GM03348 (cell line): ENCODE measurements at regions not wholly inside any gene's neighbourhood (a gene's known extent, or its start where the extent isn't known, plus 50 kb on each side); places are given as distances from the start of the nearest gene placed in this dataset.

Experiments used
- DNase-seq: peaks from one replicate; pipeline ENCODE4 v3.0.0; 2012; ENCODE audit warnings: low spot score

- no peak for DNase-seq
These were observed 306.7 kb downstream of the EMP1 start for GRCh38 chr12:13503094-13503835.

DNA sequence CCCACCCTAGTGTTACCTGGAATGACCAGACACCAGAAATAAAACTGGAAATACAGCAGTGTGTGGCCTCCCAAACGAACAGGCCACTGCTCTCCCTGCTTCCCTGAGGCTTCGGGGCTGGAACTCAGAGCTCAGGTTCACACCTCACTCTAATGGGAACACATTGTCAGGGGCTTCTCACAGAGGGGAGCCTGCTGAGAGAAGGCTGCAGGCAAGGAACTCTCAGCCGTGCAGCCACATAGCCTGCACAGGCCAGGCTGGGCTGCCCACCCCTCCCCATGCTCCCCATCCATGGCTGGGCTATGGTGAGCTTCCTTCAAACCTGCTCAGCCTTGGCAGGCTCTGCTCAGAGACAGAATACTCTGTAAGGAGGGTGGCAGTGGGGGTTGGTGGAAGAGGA lies 302.5 kb downstream of the EMP1 start:
- DNase-seq, result no peak

DNA sequence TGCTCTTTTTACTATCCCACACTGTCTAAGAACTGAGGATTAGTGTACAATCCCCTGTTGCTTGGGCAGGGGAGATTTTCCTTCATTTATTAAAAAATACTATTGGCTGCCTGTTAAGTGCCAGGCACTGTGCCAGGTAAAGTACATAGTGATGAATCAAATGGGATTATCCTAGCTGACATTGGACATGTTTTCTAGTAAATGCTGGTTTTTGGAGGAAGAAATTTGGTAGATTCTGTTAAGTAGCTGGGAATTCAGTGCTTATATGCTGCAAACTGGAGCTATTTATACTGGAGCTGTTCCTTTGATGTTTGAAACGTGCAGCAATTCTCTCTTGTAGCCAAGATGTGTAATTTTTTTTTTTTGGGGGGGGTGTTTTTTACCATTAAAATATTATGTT lies 299.6 kb downstream of the EMP1 start:
- no peak for DNase-seq

- no peak for DNase-seq
These were observed 292.7 kb downstream of the EMP1 start for GRCh38 chr12:13489246-13489645.

DNA sequence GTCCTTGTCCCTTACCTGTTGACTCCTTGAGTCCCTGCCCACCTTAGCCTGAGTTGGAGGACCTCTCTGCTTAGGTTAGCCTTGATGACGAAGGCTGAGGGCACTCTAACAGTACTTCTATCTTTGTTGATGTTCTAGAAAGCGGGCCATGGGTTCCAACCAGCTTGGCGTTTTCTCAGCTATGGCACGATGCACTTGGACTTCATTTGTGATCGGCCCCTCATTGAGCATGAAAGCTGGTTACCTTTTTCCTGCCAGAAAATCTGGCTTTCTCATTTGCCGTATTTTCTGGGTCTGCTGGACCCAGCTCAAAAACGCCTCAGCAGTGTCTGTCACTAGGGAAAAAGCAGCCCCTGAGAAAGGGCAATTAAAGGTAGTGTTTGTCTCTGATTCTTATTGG lies 290.8 kb downstream of the EMP1 start:
- DNase-seq, result no peak

- DNase-seq, result no peak
These were observed 290.3 kb downstream of the EMP1 start for GRCh38 chr12:13486794-13487193.

DNA sequence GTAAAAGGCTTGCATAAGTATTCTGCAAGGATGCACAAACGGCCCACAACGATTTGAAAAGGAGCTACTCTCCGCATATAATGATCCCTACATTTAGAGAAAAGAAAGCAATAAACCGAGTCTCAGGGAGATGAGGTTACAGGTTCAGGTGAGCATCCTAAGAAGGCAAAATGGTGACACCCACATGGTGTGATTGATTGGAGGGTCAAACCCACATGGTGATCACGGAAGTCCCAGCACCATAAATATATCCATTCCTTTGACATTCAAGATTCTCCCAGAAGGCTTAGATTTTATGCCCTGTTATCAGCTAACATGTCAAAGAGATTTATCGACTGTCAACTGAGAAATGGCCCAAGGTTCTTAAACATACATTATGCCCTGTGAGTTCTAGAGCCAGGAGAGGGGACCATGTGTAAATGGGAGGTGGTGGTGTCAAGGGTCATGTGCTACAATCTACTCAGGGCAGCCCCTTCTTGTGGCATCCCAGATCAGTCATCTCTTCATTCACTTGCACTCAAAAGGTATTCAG lies 282.2 kb downstream of the EMP1 start:
- no peak for DNase-seq

- no peak for DNase-seq
These were observed 277.9 kb downstream of the EMP1 start for GRCh38 chr12:13474381-13474780.

DNA sequence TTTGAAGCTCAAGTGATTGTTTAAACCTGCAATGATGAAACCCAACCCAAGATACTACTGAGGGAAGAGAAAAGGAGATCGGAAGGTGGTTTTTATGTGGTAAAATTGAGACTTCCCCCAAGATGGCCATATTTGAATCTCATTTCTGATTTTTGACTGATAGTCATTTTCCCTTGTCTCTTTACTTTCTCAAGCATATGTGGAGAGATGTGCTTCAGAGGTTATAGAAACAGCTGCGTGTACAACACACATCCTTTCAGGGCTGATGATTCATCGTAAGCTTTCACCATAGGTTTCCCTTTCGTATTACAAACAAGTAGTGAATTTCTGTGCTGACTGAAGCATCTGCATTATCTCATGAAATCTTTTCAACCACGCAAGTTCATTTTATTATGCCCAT lies 276.2 kb downstream of the EMP1 start:
- DNase-seq, result no peak

DNA sequence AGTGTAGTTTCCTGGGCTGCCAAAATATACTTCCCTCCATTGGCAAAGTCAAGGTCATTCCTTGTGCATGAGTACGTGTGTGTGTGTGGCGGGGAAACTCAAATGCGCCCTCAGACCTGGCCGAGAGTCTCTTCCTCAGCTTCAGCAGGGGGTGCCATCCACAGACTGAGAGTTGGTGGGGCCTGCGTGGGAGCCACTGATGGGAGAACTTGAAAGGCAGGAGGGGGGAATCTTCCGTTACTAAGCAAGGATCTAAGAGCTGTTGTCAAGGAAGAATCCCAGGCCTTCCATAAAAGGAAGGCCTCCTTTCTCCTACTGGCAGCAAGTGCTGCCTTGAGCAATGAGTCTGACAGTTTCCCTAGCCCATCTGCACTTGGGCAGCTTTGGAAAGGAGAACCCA lies 274.9 kb downstream of the EMP1 start:
- no peak for DNase-seq

DNA sequence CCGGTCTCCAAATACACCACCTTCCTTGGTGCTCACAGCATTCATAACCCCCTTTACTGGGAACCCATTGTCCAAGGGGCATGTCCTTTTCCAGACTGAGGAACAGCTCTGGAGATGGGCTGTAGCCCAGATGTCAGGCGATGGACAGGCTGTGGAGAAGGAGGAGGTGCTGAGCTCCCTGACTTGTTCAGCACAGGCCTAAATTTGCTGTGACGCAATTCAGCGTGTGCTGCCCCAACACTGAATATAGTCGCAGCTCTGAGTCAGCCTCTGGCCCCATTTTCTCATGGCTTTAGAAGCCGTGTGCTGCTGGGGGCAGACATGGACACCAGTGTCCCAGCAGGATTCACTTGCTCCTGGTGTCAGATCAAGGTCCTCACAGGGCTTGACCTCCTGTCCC lies 269.1 kb downstream of the EMP1 start:
- DNase-seq, result peak; percentile 24

GRCh38 chr12:13463189-13463588 lies 266.7 kb downstream of the EMP1 start:
- DNase-seq, result no peak

DNA sequence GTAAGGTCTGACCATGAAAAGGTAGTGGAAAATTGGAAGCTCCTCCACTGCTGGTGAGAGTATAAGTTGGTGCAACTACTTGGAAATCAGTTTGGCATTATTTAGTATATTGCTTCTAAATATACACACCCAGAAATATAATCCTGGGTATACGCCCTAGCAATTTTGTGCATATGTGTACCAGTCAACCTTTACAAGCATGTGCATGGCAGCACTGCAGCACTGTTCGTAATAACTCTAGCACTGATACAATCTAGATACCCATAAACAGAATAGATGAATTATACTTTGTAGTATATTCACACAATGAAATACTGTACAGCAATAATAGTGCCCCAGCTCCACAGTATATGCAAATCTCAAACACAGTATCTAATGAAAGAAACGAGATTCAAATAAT lies 265.9 kb downstream of the EMP1 start:
- DNase-seq, result no peak

DNA sequence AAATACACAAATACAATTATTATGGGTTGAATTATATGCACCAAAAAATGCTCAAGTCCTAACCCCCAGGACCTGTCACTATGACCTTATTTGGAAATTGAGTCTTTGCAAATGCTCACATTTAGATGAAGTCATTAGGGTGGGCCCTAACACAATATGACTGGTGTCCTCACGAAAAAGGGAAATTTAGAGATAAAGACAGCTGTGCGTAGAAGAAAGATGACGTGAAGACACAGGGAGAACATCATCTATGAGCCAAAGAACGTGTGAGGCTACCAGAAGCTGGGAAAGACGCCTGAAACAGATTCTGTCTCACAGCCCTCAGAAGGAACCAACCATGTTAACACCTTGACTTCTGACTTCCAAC lies 259.2 kb downstream of the EMP1 start:
- no peak for DNase-seq

DNA sequence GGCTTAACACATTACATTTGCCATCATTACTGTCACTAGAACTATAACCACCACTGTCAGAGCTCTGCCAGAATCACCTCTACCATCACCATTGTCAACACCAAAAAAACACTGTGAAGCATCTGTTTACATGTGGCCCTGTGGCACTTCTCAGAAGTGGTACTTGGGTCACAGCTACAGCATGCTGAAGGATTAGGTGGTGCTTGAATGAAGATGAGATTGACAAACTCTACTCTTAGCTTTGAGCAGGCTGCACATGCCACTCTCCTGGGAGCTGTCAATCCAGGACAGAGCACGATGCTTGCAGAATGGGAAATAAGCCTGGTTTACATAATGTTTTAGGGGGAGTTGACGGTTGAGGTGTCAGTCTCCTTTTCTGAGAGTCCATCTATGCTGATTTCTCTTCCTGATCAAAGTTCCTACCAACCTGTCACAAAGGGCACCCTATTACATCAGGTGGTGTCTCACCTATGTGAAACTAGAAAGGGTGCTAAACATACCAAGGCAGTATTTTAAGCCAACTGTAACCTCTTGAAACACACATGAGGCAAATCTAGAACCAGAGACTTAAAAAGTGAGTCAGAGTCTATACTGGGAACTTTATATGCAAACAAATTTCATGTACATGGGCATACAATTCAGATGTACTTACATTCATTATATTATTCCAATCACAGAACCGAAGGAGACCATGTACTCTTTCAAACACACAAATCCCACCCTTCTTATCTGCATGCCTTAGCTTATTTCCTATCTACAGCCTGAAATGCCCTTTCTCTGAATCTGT lies 258.7 kb downstream of the EMP1 start:
- no peak for DNase-seq

GRCh38 chr12:13452955-13453570 lies 256.5 kb downstream of the EMP1 start:
- no peak for DNase-seq

DNA sequence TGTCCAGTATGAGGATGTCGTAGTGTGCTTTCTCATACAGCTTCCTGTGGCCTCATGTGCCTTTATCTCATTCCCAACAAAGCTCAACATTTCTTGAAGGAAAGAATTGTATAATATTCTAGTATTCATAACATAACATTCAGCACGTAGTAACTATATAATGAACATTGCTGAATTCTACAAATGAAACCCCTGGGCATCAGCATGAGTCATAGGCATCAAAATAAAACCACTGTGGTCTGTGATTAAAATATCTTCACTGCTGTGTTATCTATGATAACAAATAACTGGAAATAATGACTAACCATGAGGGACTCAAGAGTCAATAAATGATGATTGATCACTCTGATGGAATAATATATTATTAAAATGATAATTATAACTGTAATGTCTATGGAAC lies 255.2 kb downstream of the EMP1 start:
- no peak for DNase-seq

DNA sequence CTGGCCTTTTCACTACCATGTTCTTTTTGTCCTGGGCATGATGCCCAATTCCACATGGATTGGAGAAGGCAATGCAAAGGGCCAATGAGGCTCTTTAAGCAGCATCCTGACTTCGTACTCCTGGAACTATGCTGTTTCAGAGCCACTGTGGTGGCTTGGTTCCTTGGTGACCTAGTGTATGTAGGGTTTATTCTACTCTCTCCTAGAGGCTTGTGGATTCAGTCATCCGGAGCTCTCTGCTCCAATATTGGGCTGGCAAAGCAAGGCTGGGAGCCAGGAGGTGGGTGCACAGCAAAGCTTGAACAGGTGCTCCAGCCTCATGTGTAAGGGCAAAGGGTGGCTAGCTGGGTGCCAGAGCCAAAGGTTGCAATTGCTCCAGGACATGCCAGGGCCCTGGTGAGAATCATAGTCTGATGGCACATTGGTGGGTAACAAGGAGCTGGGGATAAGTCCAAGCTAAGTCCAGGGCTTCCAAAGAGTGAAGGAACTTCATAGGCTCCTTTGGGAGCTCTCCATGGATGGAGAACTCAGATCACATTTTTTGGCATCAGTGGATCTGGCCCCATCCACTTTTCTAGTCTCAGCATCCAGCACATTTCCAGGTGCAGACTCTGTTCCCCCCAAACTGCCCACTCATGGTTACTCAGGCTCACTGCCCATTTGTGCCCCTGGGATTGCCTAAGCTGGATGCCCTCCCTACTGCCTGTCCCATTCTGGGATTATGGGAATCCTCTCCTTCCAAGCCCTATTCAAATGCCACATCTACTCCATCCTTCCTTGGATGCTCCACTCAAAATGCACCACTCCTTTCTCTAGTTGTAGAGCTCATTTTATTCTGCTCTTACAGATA lies 253.9 kb downstream of the EMP1 start:
- no peak for DNase-seq

DNA sequence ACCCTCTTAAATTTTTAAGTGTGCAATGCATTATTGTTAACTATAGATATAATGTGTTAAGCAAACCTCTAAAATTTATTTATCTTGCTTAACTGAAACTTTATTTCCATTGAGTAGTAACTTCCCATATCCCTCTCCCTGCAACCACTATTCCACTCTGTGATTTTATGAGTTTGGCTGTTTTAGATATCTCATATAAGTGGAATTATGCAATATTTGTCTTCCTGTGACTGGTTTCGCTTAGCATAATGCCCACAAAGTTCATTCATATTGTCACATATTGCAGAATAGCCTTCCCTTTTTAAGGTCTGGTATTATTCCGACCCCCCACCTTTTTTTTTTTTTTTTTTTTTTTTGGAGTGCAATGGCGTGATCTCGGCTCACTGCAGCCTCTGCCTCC lies 247.6 kb downstream of the EMP1 start:
- DNase-seq, result no peak

DNA sequence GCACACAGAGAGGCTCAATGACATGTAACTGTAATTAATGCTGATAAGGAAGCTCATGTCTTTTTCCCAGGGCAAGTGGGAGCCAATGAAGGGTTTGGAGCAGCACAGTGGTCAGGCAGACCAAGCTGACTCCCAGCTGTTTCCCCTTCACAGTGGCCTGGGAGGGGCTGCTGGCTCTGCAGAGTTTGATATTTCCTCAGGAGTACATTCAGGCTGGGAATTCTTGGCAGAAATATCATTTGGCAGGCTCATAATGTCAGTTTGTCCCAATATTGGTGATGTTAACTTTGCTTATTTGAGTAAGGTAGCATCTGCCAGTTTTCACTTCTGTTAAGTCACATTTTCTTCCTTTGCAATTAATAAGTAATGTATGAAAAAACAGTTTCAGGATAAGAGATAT lies 247.0 kb downstream of the EMP1 start:
- DNase-seq, result no peak

- DNase-seq, result no peak
These were observed 246.5 kb downstream of the EMP1 start for GRCh38 chr12:13443028-13443427.

DNA sequence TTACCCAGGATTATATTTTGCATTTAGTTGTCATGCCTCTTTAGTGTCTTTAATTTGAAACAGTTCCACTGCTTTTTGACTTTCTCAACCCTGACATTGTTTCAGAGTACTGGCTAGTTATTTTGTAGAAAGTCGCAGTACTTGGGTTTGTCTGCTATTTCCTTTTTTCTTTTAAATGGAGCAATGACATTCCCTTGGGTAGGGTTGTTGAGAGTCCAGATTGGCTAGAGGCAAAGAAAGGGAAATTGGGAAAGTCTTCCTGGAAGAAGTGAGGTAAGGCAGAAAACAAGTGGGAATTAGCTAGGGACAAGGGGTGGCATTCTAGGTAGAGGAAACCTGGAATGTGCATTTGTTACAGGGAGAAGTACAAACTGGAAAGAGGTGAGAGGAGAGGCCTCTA lies 245.9 kb downstream of the EMP1 start:
- no peak for DNase-seq
